Trophoblast cell (in vitro differentiated cells and primary cell): ENCODE measurements at regions not wholly inside any gene's neighbourhood (a gene's known extent, or its start where the extent isn't known, plus 50 kb on each side); places are given as distances from the start of the nearest gene placed in this dataset.

Experiments
- DNase-seq, 2 donors: peaks; one replicate each; pipeline ENCODE4 v3.0.0-alpha.2; 2016
- H2AFZ ChIP-seq: 2 replicates; pipeline ENCODE4 v1.6.1; 2013; ENCODE audit warnings: low read length, moderate library complexity, mild to moderate bottlenecking; ENCODE audit not compliant: insufficient read depth, poor library complexity
- H2AK5ac ChIP-seq: 2 replicates; pipeline ENCODE4 v1.6.1; 2013; ENCODE audit warnings: mild to moderate bottlenecking, low read length
- H2BK120ac ChIP-seq: 2 replicates; pipeline ENCODE4 v1.6.1; 2013; ENCODE audit warnings: low read length, mild to moderate bottlenecking, moderate library complexity; ENCODE audit not compliant: insufficient read depth, poor library complexity
- H2BK12ac ChIP-seq: 2 replicates; pipeline ENCODE4 v1.6.1; 2013; ENCODE audit warnings: mild to moderate bottlenecking, low read length, moderate library complexity
- H2BK5ac ChIP-seq: 2 replicates; pipeline ENCODE4 v1.6.1; 2013; ENCODE audit warnings: low read length, low read depth, moderate library complexity, mild to moderate bottlenecking; ENCODE audit not compliant: poor library complexity
- H3K14ac ChIP-seq: 2 replicates; pipeline ENCODE4 v1.6.1; 2013; ENCODE audit warnings: mild to moderate bottlenecking, low read length
- H3K18ac ChIP-seq: 2 replicates; pipeline ENCODE4 v1.6.1; 2013; ENCODE audit warnings: mild to moderate bottlenecking, low read length
- H3K23ac ChIP-seq: 2 replicates; pipeline ENCODE4 v1.6.1; 2013; ENCODE audit warnings: low read length
- H3K27ac ChIP-seq: 2 replicates; pipeline ENCODE4 v1.5.1; 2013; ENCODE audit warnings: low read depth, mild to moderate bottlenecking, inconsistent platforms, low read length, moderate library complexity
- H3K27me3 ChIP-seq: 2 replicates; pipeline ENCODE4 v1.6.1; 2013; ENCODE audit warnings: inconsistent platforms, mild to moderate bottlenecking, low read length, moderate library complexity; ENCODE audit not compliant: insufficient read depth
- H3K36me3 ChIP-seq, 2 experiments: 1 replicate in 1 of 2; 2 replicates in 1 of 2; pipeline ENCODE4 v1.6.1; 2013; ENCODE audit warnings: low read length in 2 of 2, mild to moderate bottlenecking in 2 of 2, moderate library complexity in 1 of 2; ENCODE audit not compliant: insufficient read depth in 2 of 2, control insufficient read depth in 1 of 2
- H3K4ac ChIP-seq: 2 replicates; pipeline ENCODE4 v1.6.1; 2013; ENCODE audit warnings: low read depth, mild to moderate bottlenecking, low read length, moderate library complexity
- H3K4me1 ChIP-seq, 2 experiments: 1 replicate in 1 of 2; 2 replicates in 1 of 2; pipeline ENCODE4 v1.6.1; 2013; ENCODE audit warnings: low read length in 2 of 2, mild to moderate bottlenecking in 2 of 2, moderate library complexity in 1 of 2; ENCODE audit not compliant: insufficient read depth in 2 of 2, control insufficient read depth in 1 of 2
- H3K4me2 ChIP-seq: 2 replicates; pipeline ENCODE4 v1.6.1; 2013; ENCODE audit warnings: inconsistent platforms, mild to moderate bottlenecking, low read length, moderate library complexity
- H3K4me3 ChIP-seq: 2 replicates; pipeline ENCODE4 v1.5.1; 2013; ENCODE audit warnings: mild to moderate bottlenecking, low read depth, low read length, inconsistent platforms
- H3K79me1 ChIP-seq: one replicate; pipeline ENCODE4 v1.6.1; 2013; ENCODE audit warnings: low read length
- H3K79me2 ChIP-seq: 2 replicates; pipeline ENCODE4 v1.6.1; 2013; ENCODE audit warnings: low read length, mild to moderate bottlenecking; ENCODE audit not compliant: control insufficient read depth, insufficient read depth, poor library complexity
- H3K9ac ChIP-seq: 2 replicates; pipeline ENCODE4 v1.6.1; 2013; ENCODE audit warnings: mild to moderate bottlenecking, low read length
- H3K9me3 ChIP-seq: 2 replicates; pipeline ENCODE4 v1.6.1; 2013; ENCODE audit warnings: low read depth, mild to moderate bottlenecking, control low read depth, inconsistent platforms, low read length; ENCODE audit not compliant: insufficient read depth
- H4K12ac ChIP-seq: 2 replicates; pipeline ENCODE4 v1.6.1; 2013; ENCODE audit warnings: low read depth, mild to moderate bottlenecking, low read length, moderate library complexity
- H4K8ac ChIP-seq: 2 replicates; pipeline ENCODE4 v1.6.1; 2013; ENCODE audit warnings: low read depth, mild to moderate bottlenecking, low read length, moderate library complexity
- H4K91ac ChIP-seq: one replicate; pipeline ENCODE4 v1.6.1; 2013; ENCODE audit warnings: low read depth, mild to moderate bottlenecking, low read length, moderate library complexity
- WGBS: extraction: QIAGEN DNeasy Blood & Tissue Kit; methylation state at CpG from one replicate; pipeline ENCODE4 v1.1.7; 2013; ENCODE audit warnings: missing lambda C conversion rate; ENCODE audit not compliant: insufficient read length, insufficient coverage; ENCODE audit errors: extremely low coverage; 5-methylcytosine and 5-hydroxymethylcytosine counted together

- no peaks in the 10 kb centered on the region for H3K36me3 ChIP-seq
- no peak overlapping the region for H2BK12ac ChIP-seq
- H4K12ac ChIP-seq, result no peak overlapping the region
- H3K79me1 ChIP-seq, result no peaks in the 10 kb centered on the region
- H3K18ac ChIP-seq, result no peak overlapping the region
- H3K79me2 ChIP-seq, result no peaks in the 10 kb centered on the region
- no peaks in the 10 kb centered on the region for H3K9me3 ChIP-seq
- H2BK120ac ChIP-seq, result no peak overlapping the region
- no peak overlapping the region for H3K4me2 ChIP-seq
- H3K9ac ChIP-seq, result no peak overlapping the region
- no peaks in the 10 kb centered on the region for H3K27me3 ChIP-seq
- no peak overlapping the region for H2BK5ac ChIP-seq
- H2AK5ac ChIP-seq, result no peak overlapping the region
- no peak overlapping the region for H3K27ac ChIP-seq
- H2AFZ ChIP-seq, result no peak overlapping the region
- H3K4me3 ChIP-seq, result no peak overlapping the region
- no peaks in the 10 kb centered on the region for H3K4me1 ChIP-seq
- H3K4ac ChIP-seq, result no peak overlapping the region
- no peak overlapping the region for H4K91ac ChIP-seq
- no peak overlapping the region for H3K23ac ChIP-seq
- H3K14ac ChIP-seq, result no peak overlapping the region
- no peak for DNase-seq
- no peak overlapping the region for H4K8ac ChIP-seq
Observed at GRCh38 chr4:115688961-115689360, 575.5 kb upstream of the NDST4 start.

DNA sequence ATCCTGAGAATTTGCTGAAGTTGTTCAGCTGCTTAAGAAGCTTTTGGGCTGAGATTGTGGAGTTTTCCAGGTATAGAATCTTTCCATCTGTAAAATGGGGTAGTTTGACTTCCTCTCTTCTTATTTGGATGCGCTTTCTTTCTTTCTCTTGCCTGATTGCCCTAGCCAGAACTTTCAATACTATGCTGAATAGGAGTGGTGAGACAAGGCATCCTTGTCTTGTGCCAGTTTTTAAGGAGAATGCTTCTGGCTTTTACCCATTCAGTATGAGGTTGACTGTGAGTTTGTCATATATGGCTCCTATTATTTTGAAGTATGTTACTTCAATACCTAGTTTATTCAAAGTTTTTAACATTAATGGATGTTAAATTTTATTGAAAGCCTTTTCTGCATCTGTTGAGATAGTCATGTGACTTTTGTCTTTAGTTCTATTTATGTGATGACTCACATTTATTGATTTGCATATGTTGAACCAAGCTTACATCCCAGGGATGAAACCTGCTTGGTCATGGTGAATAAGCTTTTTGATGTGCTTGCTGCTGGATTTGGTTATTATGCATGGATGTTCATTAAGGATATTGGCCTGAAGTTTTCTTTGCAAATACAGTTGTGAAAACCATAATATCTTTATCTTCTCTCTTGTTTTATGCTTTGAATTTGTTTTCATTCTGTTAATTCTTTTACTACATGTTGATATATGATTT lies 573.8 kb upstream of the NDST4 start:
- Histone ChIP-seq H3K4me1 (no peaks in the 10 kb centered on the region), H3K4me3 (no peak overlapping the region), H2AK5ac (no peak overlapping the region), H3K18ac (no peak overlapping the region), H3K23ac (no peak overlapping the region), H3K9me3 (no peaks in the 10 kb centered on the region), H4K12ac (no peak overlapping the region), H3K14ac (no peak overlapping the region), H4K91ac (no peak overlapping the region), H3K4me2 (no peak overlapping the region), H3K79me1 (no peaks in the 10 kb centered on the region), H2BK12ac (no peak overlapping the region), H3K79me2 (no peaks in the 10 kb centered on the region), H3K36me3 (no peaks in the 10 kb centered on the region), H3K4ac (no peak overlapping the region), H2BK5ac (no peak overlapping the region), H2BK120ac (no peak overlapping the region), H3K27me3 (no peaks in the 10 kb centered on the region), H4K8ac (no peak overlapping the region), H3K27ac (no peak overlapping the region), H2AFZ (no peak overlapping the region), H3K9ac (no peak overlapping the region)
- no CpG with 5 or more reads among the region's 1 CpG for WGBS
- no peak for DNase-seq

- Histone ChIP-seq H3K4me1 (no peaks in the 10 kb centered on the region), H3K27ac (no peak overlapping the region), H4K91ac (no peak overlapping the region), H2BK12ac (no peak overlapping the region), H2BK120ac (no peak overlapping the region), H3K4ac (no peak overlapping the region), H3K4me2 (no peak overlapping the region), H3K79me2 (no peaks in the 10 kb centered on the region), H3K4me3 (no peak overlapping the region), H3K79me1 (no peaks in the 10 kb centered on the region), H4K8ac (no peak overlapping the region), H3K14ac (no peak overlapping the region), H3K23ac (no peak overlapping the region), H2AK5ac (no peak overlapping the region), H3K18ac (no peak overlapping the region), H3K36me3 (no peaks in the 10 kb centered on the region), H3K9ac (no peak overlapping the region), H3K9me3 (no peaks in the 10 kb centered on the region), H3K27me3 (no peaks in the 10 kb centered on the region), H2BK5ac (no peak overlapping the region), H2AFZ (no peak overlapping the region), H4K12ac (no peak overlapping the region)
- no peak for DNase-seq
- no CpG with 5 or more reads among the region's 47 CpGs for WGBS
Observed at GRCh38 chr4:115678425-115678941, 565.1 kb upstream of the NDST4 start.

DNA sequence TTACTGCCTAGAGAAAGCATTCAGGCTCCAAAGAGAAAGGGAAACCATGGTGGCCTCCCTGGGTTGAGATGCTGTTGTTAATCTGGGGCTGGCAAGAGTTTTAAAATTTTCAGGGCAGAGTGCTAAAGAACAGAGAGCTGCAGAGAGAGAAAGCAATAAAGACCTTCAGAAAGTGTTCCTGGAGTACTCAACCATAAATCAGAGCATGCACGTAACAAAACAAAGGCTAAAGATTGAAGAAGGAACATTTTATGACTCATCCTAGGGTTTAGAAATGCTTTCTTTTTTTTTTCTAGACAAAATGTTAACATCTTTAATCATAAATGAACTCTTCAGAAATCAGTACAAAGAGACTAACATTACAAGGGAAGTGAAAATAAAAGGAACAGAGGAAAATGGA lies 562.3 kb upstream of the NDST4 start:
- Histone ChIP-seq H3K23ac (no peak overlapping the region), H3K27ac (no peak overlapping the region), H2BK5ac (no peak overlapping the region), H3K9me3 (no peaks in the 10 kb centered on the region), H4K91ac (no peak overlapping the region), H3K14ac (no peak overlapping the region), H3K36me3 (no peaks in the 10 kb centered on the region), H3K4me2 (no peak overlapping the region), H3K79me1 (no peaks in the 10 kb centered on the region), H2AK5ac (no peak overlapping the region), H2AFZ (no peak overlapping the region), H3K4me3 (no peak overlapping the region), H3K79me2 (no peaks in the 10 kb centered on the region), H4K8ac (no peak overlapping the region), H2BK120ac (no peak overlapping the region), H3K27me3 (no peaks in the 10 kb centered on the region), H3K4me1 (no peaks in the 10 kb centered on the region), H2BK12ac (no peak overlapping the region), H4K12ac (no peak overlapping the region), H3K9ac (no peak overlapping the region), H3K18ac (no peak overlapping the region), H3K4ac (no peak overlapping the region)
- no peak for DNase-seq
- no CpG with 5 or more reads among the region's 1 CpG for WGBS
